WTC11 (cell line): ENCODE measurements at regions not wholly inside any gene's neighbourhood (a gene's known extent, or its start where the extent isn't known, plus 50 kb on each side); places are given as distances from the start of the nearest gene placed in this dataset.

Experiments
- ATAC-seq: fragments of 200-7000 bp; cut with Tn5 transposase; 2 replicates; pipeline ENCODE4 v1.10.0; 2021; ENCODE audit warnings: mild to moderate bottlenecking, moderate library complexity
- CTCF ChIA-PET: fragments of 300-600 bp; sonication (Branson Sonifier 250); formaldehyde crosslinking; loops from one replicate; lab custom pipeline; 2021; ENCODE audit warnings: antibody characterized with exemption; lab: Charles Lee
- POLR2A ChIA-PET: fragments of 350-600 bp; sonication (Branson Sonifier 250); formaldehyde crosslinking; loops from one replicate; lab custom pipeline; 2021; ENCODE audit warnings: antibody characterized with exemption; lab: Charles Lee
- DNase-seq: peaks from one replicate; pipeline ENCODE4 v3.0.0; 2021; ENCODE audit warnings: low spot score
- H3K27ac Mint-ChIP-seq: 2 replicates; pipeline ENCODE4 v1.8.0; 2021; ENCODE audit warnings: mixed read lengths
- H3K27me3 Mint-ChIP-seq: 2 replicates; pipeline ENCODE4 v1.8.0; 2021; ENCODE audit warnings: low read depth, mild to moderate bottlenecking, moderate library complexity, mixed read lengths
- H3K36me3 Mint-ChIP-seq: 2 replicates; pipeline ENCODE4 v1.8.0; 2021; ENCODE audit warnings: mixed read lengths
- H3K4me1 Mint-ChIP-seq: 2 replicates; pipeline ENCODE4 v1.8.0; 2022; ENCODE audit warnings: mixed read lengths
- H3K4me3 Mint-ChIP-seq: 2 replicates; pipeline ENCODE4 v1.8.0; 2021; ENCODE audit warnings: mild to moderate bottlenecking, moderate library complexity, mixed read lengths
- H3K9me3 Mint-ChIP-seq: 2 replicates; pipeline ENCODE4 v1.8.0; 2021; ENCODE audit warnings: mixed read lengths
- ESRRA ChIP-seq: sonication (generic); formaldehyde crosslinking; IDR thresholded peaks from 2 replicates; pipeline ENCODE4 v1.8.1; 2022; ENCODE audit warnings: mild to moderate bottlenecking, missing genetic modification reagents, borderline replicate concordance
- FOXP1 ChIP-seq: sonication (generic); formaldehyde crosslinking; IDR thresholded peaks from 2 replicates; pipeline ENCODE4 v1.8.0; 2022; ENCODE audit warnings: missing genetic modification reagents, mild to moderate bottlenecking, moderate library complexity, borderline replicate concordance
- HMGA2 ChIP-seq: fragments of 250-450 bp; sonication (Bioruptor Pico); IDR thresholded peaks from 2 replicates; pipeline ENCODE4 v1.4.0; 2021; ENCODE audit warnings: mild to moderate bottlenecking, moderate library complexity
- MXD4 ChIP-seq: fragments of 250-450 bp; sonication (Bioruptor Pico); IDR thresholded peaks from 2 replicates; pipeline ENCODE4 v1.8.0; 2021; ENCODE audit warnings: mild to moderate bottlenecking, moderate library complexity, borderline replicate concordance
- NR2C2 ChIP-seq: sonication (generic); formaldehyde crosslinking; IDR thresholded peaks from 2 replicates; pipeline ENCODE4 v1.8.0; 2022; ENCODE audit warnings: mild to moderate bottlenecking, missing genetic modification reagents
- PRRX2 ChIP-seq: fragments of 250-450 bp; sonication (Bioruptor Pico); IDR thresholded peaks from 2 replicates; pipeline ENCODE4 v1.8.0; 2021; ENCODE audit warnings: mild to moderate bottlenecking
- SMAD3 ChIP-seq: sonication (generic); formaldehyde crosslinking; IDR thresholded peaks from 2 replicates; pipeline ENCODE4 v1.8.0; 2022; ENCODE audit warnings: missing genetic modification reagents, mild to moderate bottlenecking, borderline replicate concordance
- SP1 ChIP-seq: sonication (generic); formaldehyde crosslinking; conservative IDR thresholded peaks from 2 replicates; pipeline ENCODE4 v1.8.1; 2022; ENCODE audit warnings: missing genetic modification reagents
- ZNF671 ChIP-seq: fragments of 250-450 bp; sonication (Bioruptor Pico); IDR thresholded peaks from 2 replicates; pipeline ENCODE4 v1.8.0; 2021; ENCODE audit warnings: mild to moderate bottlenecking
- TF ChIP-seq, protein P1 (sequence below): sonication (generic); formaldehyde crosslinking; IDR thresholded peaks from 2 replicates; pipeline ENCODE4 v1.8.1; 2023; ENCODE audit warnings: mild to moderate bottlenecking, moderate library complexity, missing genetic modification reagents
- TF ChIP-seq, protein P2 (sequence below): fragments of 250-450 bp; sonication (Bioruptor Pico); IDR thresholded peaks from 2 replicates; pipeline ENCODE4 v1.8.0; 2021; ENCODE audit warnings: mild to moderate bottlenecking
- TF ChIP-seq, protein P3 (sequence below): fragments of 250-450 bp; sonication (Bioruptor Pico); IDR thresholded peaks from 2 replicates; pipeline ENCODE4 v1.9.0; 2021; ENCODE audit warnings: mild to moderate bottlenecking, borderline replicate concordance
- TF ChIP-seq, protein P4 (sequence below): fragments of 200-600 bp; IDR thresholded peaks from 2 replicates; pipeline ENCODE4 v1.8.0; 2022; ENCODE audit warnings: antibody characterized with exemption
- TF ChIP-seq, protein P5 (sequence below): sonication (generic); formaldehyde crosslinking; conservative IDR thresholded peaks from 2 replicates; pipeline ENCODE4 v1.8.1; 2022; ENCODE audit warnings: mild to moderate bottlenecking, missing genetic modification reagents
- TF ChIP-seq, protein P6 (sequence below): fragments of 250-450 bp; sonication (Bioruptor Pico); IDR thresholded peaks from 2 replicates; pipeline ENCODE4 v2.1.2; 2022; ENCODE audit warnings: mild to moderate bottlenecking, moderate library complexity

DNA sequence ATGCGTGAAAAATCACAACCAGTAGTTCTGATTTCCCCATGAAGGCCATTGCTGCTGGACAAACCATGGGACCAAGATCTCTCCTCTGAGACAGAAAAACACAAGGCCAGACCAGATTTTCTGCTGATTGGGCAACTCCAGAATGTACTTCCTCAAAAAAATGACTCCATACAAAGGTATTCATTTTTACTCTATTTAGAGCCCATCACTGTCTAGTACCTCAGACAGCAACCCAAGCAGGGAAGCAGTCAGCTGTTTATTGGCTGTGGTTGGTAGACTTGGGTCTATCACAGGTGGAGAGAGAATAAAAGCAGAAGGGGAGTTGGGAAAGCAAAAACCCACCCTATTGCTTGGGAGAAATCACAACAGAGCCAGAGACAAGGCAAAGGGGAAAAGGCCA is 219.9 kb downstream of the PIK3C3 start:
- ChIA-PET CTCF (no interaction called here), POLR2A (no interaction called here)
- no peaks in the 10 kb centered on the region for H3K4me1 Mint-ChIP-seq
- no peaks in the 10 kb centered on the region for H3K27me3 Mint-ChIP-seq
- H3K36me3 Mint-ChIP-seq: no peaks in the 10 kb centered on the region
- no peak overlapping the region for H3K4me3 Mint-ChIP-seq
- peak; percentile 18 for DNase-seq
- H3K9me3 Mint-ChIP-seq: no peaks in the 10 kb centered on the region
- no peak for TF ChIP-seq MXD4 (CRISPR knock-in tag)
- TF ChIP-seq NR2C2 (CRISPR knock-in tag): no peak
- TF ChIP-seq, protein P1, sequence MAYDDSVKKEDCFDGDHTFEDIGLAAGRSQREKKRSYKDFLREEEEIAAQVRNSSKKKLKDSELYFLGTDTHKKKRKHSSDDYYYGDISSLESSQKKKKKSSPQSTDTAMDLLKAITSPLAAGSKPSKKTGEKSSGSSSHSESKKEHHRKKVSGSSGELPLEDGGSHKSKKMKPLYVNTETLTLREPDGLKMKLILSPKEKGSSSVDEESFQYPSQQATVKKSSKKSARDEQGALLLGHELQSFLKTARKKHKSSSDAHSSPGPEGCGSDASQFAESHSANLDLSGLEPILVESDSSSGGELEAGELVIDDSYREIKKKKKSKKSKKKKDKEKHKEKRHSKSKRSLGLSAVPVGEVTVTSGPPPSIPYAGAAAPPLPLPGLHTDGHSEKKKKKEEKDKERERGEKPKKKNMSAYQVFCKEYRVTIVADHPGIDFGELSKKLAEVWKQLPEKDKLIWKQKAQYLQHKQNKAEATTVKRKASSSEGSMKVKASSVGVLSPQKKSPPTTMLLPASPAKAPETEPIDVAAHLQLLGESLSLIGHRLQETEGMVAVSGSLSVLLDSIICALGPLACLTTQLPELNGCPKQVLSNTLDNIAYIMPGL (CRISPR knock-in tag): no peak
- TF ChIP-seq, protein P2, sequence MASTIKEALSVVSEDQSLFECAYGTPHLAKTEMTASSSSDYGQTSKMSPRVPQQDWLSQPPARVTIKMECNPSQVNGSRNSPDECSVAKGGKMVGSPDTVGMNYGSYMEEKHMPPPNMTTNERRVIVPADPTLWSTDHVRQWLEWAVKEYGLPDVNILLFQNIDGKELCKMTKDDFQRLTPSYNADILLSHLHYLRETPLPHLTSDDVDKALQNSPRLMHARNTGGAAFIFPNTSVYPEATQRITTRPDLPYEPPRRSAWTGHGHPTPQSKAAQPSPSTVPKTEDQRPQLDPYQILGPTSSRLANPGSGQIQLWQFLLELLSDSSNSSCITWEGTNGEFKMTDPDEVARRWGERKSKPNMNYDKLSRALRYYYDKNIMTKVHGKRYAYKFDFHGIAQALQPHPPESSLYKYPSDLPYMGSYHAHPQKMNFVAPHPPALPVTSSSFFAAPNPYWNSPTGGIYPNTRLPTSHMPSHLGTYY: no peak
- no peak for TF ChIP-seq ESRRA
- H3K27ac Mint-ChIP-seq: no peak overlapping the region
- peak; percentile 65 for ATAC-seq

DNA sequence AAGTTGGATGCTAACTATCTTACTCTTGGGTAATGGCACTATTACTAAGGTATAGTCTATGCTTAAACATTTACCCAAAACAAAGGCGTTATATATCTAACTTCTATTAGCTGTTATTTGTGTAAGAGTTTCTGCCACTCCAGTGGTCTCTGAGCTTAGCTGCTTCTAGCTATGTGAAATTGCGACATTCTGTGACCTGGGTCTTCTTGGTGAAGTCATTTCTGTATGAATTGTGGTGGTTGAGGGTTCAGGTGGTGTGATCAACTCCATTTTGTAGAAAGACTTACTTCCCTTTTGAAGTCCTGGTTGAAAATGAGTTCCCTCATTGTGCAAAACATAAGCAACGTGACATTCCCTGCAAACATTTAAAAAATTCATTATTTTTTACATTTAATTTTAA is 221.6 kb downstream of the PIK3C3 start:
- no peak for ATAC-seq

DNA sequence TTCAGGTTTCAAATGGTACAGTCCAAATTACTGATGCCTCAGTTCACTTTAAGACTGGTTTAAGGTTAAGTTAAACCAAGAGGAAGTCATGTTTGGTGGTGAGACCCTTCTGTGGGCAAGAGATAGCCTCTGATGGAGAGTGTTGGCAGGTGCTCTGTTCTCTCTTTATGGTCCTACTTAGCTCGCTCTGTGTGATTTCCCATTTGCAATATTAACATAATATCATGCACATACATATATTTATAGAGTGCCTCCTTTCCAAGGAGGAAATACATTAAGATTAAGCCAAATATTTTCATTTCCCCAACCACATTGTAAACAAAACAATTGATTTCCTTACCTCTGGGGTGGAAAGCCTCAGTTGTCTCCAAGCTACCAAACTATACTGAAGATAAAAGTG is 222.4 kb downstream of the PIK3C3 start:
- Mint-ChIP-seq H3K9me3 (no peaks in the 10 kb centered on the region), H3K36me3 (no peaks in the 10 kb centered on the region), H3K4me3 (no peak overlapping the region), H3K27ac (no peak overlapping the region)
- DNase-seq: no peak
- TF ChIP-seq, protein P3, sequence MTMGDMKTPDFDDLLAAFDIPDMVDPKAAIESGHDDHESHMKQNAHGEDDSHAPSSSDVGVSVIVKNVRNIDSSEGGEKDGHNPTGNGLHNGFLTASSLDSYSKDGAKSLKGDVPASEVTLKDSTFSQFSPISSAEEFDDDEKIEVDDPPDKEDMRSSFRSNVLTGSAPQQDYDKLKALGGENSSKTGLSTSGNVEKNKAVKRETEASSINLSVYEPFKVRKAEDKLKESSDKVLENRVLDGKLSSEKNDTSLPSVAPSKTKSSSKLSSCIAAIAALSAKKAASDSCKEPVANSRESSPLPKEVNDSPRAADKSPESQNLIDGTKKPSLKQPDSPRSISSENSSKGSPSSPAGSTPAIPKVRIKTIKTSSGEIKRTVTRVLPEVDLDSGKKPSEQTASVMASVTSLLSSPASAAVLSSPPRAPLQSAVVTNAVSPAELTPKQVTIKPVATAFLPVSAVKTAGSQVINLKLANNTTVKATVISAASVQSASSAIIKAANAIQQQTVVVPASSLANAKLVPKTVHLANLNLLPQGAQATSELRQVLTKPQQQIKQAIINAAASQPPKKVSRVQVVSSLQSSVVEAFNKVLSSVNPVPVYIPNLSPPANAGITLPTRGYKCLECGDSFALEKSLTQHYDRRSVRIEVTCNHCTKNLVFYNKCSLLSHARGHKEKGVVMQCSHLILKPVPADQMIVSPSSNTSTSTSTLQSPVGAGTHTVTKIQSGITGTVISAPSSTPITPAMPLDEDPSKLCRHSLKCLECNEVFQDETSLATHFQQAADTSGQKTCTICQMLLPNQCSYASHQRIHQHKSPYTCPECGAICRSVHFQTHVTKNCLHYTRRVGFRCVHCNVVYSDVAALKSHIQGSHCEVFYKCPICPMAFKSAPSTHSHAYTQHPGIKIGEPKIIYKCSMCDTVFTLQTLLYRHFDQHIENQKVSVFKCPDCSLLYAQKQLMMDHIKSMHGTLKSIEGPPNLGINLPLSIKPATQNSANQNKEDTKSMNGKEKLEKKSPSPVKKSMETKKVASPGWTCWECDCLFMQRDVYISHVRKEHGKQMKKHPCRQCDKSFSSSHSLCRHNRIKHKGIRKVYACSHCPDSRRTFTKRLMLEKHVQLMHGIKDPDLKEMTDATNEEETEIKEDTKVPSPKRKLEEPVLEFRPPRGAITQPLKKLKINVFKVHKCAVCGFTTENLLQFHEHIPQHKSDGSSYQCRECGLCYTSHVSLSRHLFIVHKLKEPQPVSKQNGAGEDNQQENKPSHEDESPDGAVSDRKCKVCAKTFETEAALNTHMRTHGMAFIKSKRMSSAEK (CRISPR knock-in tag): no peak
- TF ChIP-seq SP1: no peak
- TF ChIP-seq, all 79 proteins: peak for 0
- H3K27me3 Mint-ChIP-seq: no peaks in the 10 kb centered on the region
- POLR2A ChIA-PET: no interaction called here
- CTCF ChIA-PET: no interaction called here
- ATAC-seq: no peak
- no peaks in the 10 kb centered on the region for H3K4me1 Mint-ChIP-seq

More for the DNA sequence above, 221.6 kb downstream of the PIK3C3 start:
- POLR2A ChIA-PET: no interaction called here
- Mint-ChIP-seq H3K27ac (no peak overlapping the region), H3K9me3 (no peaks in the 10 kb centered on the region), H3K4me3 (no peak overlapping the region), H3K36me3 (no peaks in the 10 kb centered on the region), H3K27me3 (no peaks in the 10 kb centered on the region), H3K4me1 (no peaks in the 10 kb centered on the region)
- CTCF ChIA-PET: no interaction called here
- DNase-seq: no peak
- TF ChIP-seq SMAD3 (CRISPR knock-in tag) (no peak), FOXP1 (CRISPR knock-in tag) (no peak), HMGA2 (no peak), PRRX2 (no peak), ZNF671 (CRISPR knock-in tag) (no peak)
- TF ChIP-seq, protein P4, sequence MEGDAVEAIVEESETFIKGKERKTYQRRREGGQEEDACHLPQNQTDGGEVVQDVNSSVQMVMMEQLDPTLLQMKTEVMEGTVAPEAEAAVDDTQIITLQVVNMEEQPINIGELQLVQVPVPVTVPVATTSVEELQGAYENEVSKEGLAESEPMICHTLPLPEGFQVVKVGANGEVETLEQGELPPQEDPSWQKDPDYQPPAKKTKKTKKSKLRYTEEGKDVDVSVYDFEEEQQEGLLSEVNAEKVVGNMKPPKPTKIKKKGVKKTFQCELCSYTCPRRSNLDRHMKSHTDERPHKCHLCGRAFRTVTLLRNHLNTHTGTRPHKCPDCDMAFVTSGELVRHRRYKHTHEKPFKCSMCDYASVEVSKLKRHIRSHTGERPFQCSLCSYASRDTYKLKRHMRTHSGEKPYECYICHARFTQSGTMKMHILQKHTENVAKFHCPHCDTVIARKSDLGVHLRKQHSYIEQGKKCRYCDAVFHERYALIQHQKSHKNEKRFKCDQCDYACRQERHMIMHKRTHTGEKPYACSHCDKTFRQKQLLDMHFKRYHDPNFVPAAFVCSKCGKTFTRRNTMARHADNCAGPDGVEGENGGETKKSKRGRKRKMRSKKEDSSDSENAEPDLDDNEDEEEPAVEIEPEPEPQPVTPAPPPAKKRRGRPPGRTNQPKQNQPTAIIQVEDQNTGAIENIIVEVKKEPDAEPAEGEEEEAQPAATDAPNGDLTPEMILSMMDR: no peak
- TF ChIP-seq, protein P5, sequence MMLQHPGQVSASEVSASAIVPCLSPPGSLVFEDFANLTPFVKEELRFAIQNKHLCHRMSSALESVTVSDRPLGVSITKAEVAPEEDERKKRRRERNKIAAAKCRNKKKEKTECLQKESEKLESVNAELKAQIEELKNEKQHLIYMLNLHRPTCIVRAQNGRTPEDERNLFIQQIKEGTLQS (CRISPR knock-in tag): no peak
- TF ChIP-seq, protein P6, sequence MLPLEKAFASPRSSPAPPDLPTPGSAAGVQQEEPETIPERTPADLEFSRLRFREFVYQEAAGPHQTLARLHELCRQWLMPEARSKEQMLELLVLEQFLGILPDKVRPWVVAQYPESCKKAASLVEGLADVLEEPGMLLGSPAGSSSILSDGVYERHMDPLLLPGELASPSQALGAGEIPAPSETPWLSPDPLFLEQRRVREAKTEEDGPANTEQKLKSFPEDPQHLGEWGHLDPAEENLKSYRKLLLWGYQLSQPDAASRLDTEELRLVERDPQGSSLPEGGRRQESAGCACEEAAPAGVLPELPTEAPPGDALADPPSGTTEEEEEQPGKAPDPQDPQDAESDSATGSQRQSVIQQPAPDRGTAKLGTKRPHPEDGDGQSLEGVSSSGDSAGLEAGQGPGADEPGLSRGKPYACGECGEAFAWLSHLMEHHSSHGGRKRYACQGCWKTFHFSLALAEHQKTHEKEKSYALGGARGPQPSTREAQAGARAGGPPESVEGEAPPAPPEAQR (CRISPR knock-in tag): no peak
